Left ventricle myocardium inferior (tissue), 1 donor: ENCODE measurements at regions not wholly inside any gene's neighbourhood (a gene's known extent, or its start where the extent isn't known, plus 50 kb on each side); places are given as distances from the start of the nearest gene placed in this dataset.
A peak's percentile ranks its signal among the peaks of the same experiment; 100 is the strongest.

Experiments used
- DNase-seq: peaks from one replicate; pipeline ENCODE4 v3.0.0-alpha.2; 2020
- H3K27ac ChIP-seq: fragments of 200-600 bp; replicated peaks from 2 replicates; pipeline ENCODE4 v1.8.0; 2021
- H3K27me3 ChIP-seq: fragments of 200-600 bp; 2 replicates; pipeline ENCODE4 v1.8.0; 2021; ENCODE audit warnings: low read depth
- H3K36me3 ChIP-seq: fragments of 200-600 bp; 2 replicates; pipeline ENCODE4 v1.8.0; 2021
- H3K4me1 ChIP-seq: fragments of 200-600 bp; 2 replicates; pipeline ENCODE4 v1.8.0; 2021
- H3K4me3 ChIP-seq: fragments of 200-600 bp; 2 replicates; pipeline ENCODE4 v1.8.0; 2021; ENCODE audit warnings: mild to moderate bottlenecking, moderate library complexity
- H3K9me3 ChIP-seq: fragments of 200-600 bp; replicated peaks from 2 replicates; pipeline ENCODE4 v1.8.0; 2021
- intact Hi-C: fragments of 100-400 bp; cut with micrococcal nuclease; formaldehyde crosslinking; loops from one replicate; pipeline ENCODE4 v1.11.0; 2022
- TF ChIP-seq, protein P1 (sequence below): fragments of 200-600 bp; IDR thresholded peaks from 2 replicates; pipeline ENCODE4 v1.8.0; 2021; ENCODE audit warnings: antibody characterized with exemption, mild to moderate bottlenecking, borderline replicate concordance
- donor health status: DM: no; HTN: yes; CAD: no; lungs with severe emphysema.

DNA sequence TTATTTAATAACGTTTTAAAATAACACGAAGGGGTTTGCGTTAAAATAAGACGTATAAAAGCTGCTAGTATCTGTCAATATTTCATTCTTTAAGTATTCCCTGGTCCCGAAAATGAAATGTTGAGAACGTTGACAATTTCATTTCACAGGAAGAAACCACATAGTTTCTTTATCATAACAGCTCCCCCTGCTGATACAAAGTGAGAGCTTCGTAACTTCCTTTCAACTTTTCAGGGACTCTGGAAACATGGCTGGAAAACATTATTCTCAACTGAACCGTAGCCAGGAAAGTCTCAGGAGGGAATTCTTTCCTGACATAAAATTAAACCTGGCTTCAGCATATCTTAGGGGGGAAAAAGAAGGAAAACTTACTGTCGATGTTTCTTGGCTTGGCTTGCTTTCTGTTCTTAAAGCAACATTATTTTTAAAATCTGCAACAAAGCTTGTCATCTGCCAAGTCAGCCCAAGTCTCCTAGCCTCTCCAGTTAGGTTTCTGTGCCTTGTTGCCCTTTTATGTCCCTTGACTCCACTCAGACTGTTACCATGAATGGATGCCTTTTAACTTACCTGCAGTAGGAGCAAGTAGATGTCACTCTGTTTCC lies 122.9 kb upstream of the DAB2 start:
- Histone ChIP-seq H3K9me3 (no peaks in the 10 kb centered on the region), H3K27me3 (no peaks in the 10 kb centered on the region), H3K36me3 (no peaks in the 10 kb centered on the region), H3K4me1 (peaks cover 15% of the 10 kb centered on the region), H3K27ac (peak overlapping the region; percentile 51), H3K4me3 (peak overlapping the region; percentile 3)
- intact Hi-C loops = loop anchor here (10.0 kb wide), 1 partner anchor 123 kb away; the partner anchor contains the start of gene DAB2
- TF ChIP-seq, protein P1, sequence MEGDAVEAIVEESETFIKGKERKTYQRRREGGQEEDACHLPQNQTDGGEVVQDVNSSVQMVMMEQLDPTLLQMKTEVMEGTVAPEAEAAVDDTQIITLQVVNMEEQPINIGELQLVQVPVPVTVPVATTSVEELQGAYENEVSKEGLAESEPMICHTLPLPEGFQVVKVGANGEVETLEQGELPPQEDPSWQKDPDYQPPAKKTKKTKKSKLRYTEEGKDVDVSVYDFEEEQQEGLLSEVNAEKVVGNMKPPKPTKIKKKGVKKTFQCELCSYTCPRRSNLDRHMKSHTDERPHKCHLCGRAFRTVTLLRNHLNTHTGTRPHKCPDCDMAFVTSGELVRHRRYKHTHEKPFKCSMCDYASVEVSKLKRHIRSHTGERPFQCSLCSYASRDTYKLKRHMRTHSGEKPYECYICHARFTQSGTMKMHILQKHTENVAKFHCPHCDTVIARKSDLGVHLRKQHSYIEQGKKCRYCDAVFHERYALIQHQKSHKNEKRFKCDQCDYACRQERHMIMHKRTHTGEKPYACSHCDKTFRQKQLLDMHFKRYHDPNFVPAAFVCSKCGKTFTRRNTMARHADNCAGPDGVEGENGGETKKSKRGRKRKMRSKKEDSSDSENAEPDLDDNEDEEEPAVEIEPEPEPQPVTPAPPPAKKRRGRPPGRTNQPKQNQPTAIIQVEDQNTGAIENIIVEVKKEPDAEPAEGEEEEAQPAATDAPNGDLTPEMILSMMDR = peak; percentile 78
- DNase-seq = no peak

GRCh38 chr5:39544941-39545340 lies 120.2 kb upstream of the DAB2 start:
- intact Hi-C loops = loop anchor here (10.0 kb wide), 1 partner anchor 120 kb away; the partner anchor contains the start of gene DAB2
- Histone ChIP-seq H3K9me3 (no peaks in the 10 kb centered on the region), H3K4me3 (no peak overlapping the region), H3K36me3 (no peaks in the 10 kb centered on the region), H3K27me3 (no peaks in the 10 kb centered on the region), H3K27ac (no peak overlapping the region), H3K4me1 (peaks cover 18% of the 10 kb centered on the region)
- no peak for DNase-seq
- TF ChIP-seq, protein P1 = no peak

DNA sequence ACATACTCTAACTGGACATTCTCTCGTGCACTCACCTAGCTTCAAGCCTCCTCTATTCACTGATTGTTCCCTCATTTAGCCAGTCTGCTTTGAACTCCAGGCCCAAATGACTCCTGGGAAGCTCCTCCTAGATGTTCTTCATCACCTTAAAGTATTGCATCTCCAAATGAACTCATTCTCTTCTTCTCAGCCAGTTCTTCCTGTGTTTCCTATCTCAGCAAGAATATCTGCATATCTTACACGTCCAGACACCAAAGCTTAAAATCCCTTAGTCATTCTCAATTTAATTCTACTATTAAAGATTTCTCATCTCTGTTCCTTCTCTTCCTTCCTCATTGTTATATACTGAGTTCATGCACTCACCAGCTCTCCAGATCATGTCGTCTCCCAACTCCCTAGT lies 118.6 kb upstream of the DAB2 start:
- Histone ChIP-seq H3K4me1 (peaks cover 18% of the 10 kb centered on the region), H3K27ac (peak overlapping the region; percentile 24)
- intact Hi-C loops = loop anchor here (10.0 kb wide), 1 partner anchor 119 kb away; the partner anchor contains the start of gene DAB2

GRCh38 chr5:39542511-39543285 lies 117.9 kb upstream of the DAB2 start:
- intact Hi-C loops = loop anchor here (10.0 kb wide), 1 partner anchor 118 kb away; the partner anchor contains the start of gene DAB2
- Histone ChIP-seq H3K9me3 (no peaks in the 10 kb centered on the region), H3K27me3 (no peaks in the 10 kb centered on the region), H3K36me3 (no peaks in the 10 kb centered on the region), H3K27ac (peak overlapping the region; percentile 24), H3K4me3 (no peak overlapping the region), H3K4me1 (peaks cover 12% of the 10 kb centered on the region)
- DNase-seq = no peak
- TF ChIP-seq, protein P1 = no peak

More for the DNA sequence above, 118.6 kb upstream of the DAB2 start:
- Histone ChIP-seq H3K4me3 (no peak overlapping the region), H3K36me3 (no peaks in the 10 kb centered on the region), H3K9me3 (no peaks in the 10 kb centered on the region), H3K27me3 (no peaks in the 10 kb centered on the region)
- DNase-seq = no peak
- TF ChIP-seq, protein P1 = no peak

DNA sequence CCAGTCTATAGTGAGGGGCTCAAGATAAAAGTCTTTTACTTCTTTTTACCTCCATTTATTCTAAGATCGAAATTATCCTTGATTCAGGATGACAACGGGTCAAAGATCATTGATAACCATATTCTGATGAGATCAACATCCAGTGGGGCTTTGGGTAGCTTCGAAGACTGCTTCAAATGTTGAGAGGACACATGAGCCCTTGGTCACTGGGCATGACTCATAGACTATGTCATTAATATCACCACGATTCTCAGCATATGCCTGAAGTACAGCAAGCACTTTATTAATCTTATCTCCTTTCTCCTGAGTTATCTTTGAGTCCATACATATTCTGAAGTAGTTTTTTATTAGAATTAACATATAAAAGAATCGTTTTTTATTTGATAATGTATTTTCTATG lies 117.1 kb upstream of the DAB2 start:
- peaks cover 6% of the 10 kb centered on the region for H3K4me1 ChIP-seq
- H3K27ac ChIP-seq = no peak overlapping the region
- H3K36me3 ChIP-seq = no peaks in the 10 kb centered on the region
- no peak overlapping the region for H3K4me3 ChIP-seq
- no peak for DNase-seq
- TF ChIP-seq, protein P1 = no peak
- H3K27me3 ChIP-seq = no peaks in the 10 kb centered on the region
- no peaks in the 10 kb centered on the region for H3K9me3 ChIP-seq
- intact Hi-C loops = loop anchor here (10.0 kb wide), 1 partner anchor 117 kb away; the partner anchor contains the start of gene DAB2
